ENCODE measurements at regions not wholly inside any gene's neighbourhood (a gene's known extent, or its start where the extent isn't known, plus 50 kb on each side); places are given as distances from the start of the nearest gene placed in this dataset.

DNA sequence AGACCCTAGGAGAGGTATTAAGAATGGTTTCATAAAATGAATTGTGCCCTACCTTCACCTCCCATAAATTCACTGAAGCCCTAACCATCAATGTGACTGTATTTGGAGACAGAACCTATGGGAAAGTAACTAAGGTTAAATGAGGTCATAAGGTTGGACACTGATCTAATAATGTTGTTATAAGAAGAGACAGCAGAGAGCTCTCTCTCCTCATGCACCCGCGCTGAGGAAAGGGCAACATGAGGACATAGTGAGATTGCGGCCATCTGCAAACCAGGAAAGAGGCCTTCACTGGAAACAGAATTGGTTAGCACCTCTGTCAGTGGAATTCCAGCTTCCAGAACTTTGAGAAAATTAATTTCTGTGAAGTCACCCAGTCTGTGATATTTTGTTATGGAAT is 1396.1 kb upstream of the MIR17HG start:
- TF ChIP-seq, protein P1, sequence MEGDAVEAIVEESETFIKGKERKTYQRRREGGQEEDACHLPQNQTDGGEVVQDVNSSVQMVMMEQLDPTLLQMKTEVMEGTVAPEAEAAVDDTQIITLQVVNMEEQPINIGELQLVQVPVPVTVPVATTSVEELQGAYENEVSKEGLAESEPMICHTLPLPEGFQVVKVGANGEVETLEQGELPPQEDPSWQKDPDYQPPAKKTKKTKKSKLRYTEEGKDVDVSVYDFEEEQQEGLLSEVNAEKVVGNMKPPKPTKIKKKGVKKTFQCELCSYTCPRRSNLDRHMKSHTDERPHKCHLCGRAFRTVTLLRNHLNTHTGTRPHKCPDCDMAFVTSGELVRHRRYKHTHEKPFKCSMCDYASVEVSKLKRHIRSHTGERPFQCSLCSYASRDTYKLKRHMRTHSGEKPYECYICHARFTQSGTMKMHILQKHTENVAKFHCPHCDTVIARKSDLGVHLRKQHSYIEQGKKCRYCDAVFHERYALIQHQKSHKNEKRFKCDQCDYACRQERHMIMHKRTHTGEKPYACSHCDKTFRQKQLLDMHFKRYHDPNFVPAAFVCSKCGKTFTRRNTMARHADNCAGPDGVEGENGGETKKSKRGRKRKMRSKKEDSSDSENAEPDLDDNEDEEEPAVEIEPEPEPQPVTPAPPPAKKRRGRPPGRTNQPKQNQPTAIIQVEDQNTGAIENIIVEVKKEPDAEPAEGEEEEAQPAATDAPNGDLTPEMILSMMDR (IDR thresholded peaks at IDR 0.05) = no peak
- no peaks in the 10 kb centered on the region for H3K4me1 ChIP-seq
- no peaks in the 10 kb centered on the region for H3K27me3 ChIP-seq
- no peak overlapping the region for H3K4me3 ChIP-seq
- no peaks in the 10 kb centered on the region for H3K9me3 ChIP-seq
- no peaks in the 10 kb centered on the region for H3K36me3 ChIP-seq
- no peak for DNase-seq (ENCODE audit: low spot score in 2 of 2)
- intact Hi-C loops (cut with DNase I) = no loop called here
- H3K27ac ChIP-seq = no peak overlapping the region

DNA sequence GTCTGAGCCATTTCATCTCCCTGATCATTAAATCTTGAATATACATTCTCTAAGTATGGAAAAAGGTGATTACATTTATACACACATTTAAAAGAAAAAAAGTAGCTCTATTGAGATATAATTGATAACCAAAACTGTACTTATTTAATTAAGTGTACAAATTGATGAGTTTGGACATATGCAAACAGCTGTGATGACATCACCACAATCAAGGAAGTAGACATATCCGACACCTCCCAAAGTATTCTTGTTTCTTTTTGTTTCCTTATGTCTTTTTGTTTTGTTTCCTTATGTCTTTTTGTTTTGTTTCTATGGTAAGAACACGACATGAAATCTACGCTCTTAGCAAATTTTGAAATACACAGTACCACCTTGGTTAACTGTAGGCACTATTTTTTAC is 1393.9 kb upstream of the MIR17HG start:
- no peaks in the 10 kb centered on the region for H3K27me3 ChIP-seq
- TF ChIP-seq, protein P1 (IDR thresholded peaks at IDR 0.05) = no peak
- H3K9me3 ChIP-seq = no peaks in the 10 kb centered on the region
- no peaks in the 10 kb centered on the region for H3K4me1 ChIP-seq
- no peaks in the 10 kb centered on the region for H3K36me3 ChIP-seq
- DNase-seq (ENCODE audit: low spot score in 2 of 2) = no peak
- H3K27ac ChIP-seq = no peak overlapping the region
- intact Hi-C loops (cut with DNase I) = no loop called here
- no peak overlapping the region for H3K4me3 ChIP-seq

DNA sequence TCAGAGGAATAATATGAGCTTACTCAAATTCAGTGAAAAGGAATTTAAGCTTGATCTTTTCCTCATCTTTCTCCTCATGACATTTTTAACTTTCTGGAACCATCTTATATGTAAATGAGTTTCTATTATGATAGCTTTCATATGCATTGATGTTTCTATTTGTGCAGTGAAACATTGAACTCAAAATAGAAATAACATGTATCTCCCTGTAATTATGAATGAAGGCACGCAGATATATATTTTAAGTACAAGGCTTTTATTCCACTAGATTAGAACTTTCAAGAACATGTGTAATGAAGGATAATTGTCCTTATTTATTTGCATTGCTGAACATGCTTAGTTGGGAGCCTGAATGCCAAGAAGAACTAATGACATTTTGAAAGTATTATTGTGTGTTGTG is 1391.7 kb upstream of the MIR17HG start:
- H3K9me3 ChIP-seq = no peaks in the 10 kb centered on the region
- no peak for DNase-seq (ENCODE audit: low spot score in 2 of 2)
- no peaks in the 10 kb centered on the region for H3K36me3 ChIP-seq
- H3K27me3 ChIP-seq = no peaks in the 10 kb centered on the region
- intact Hi-C loops (cut with DNase I) = no loop called here
- TF ChIP-seq, protein P1 (IDR thresholded peaks at IDR 0.05) = no peak
- no peaks in the 10 kb centered on the region for H3K4me1 ChIP-seq
- no peak overlapping the region for H3K27ac ChIP-seq
- no peak overlapping the region for H3K4me3 ChIP-seq

DNA sequence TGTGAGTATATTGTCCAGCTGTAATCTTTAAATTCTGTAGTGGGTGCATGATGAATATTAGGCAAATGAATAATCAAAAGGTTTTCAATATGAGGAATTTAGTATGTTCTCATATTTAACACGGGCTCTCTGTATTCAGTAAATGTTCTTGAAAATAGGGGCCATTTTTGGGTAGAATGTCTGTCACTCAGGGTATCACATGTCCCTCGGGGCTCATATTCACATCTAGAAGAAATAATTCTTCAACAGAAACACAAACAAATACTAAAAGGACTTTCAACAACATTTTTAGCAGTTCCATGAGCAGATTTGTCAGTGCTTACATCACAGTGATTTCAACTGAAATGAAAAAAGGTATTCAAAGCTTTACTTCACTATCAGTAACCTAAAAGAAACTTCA is 1388.4 kb upstream of the MIR17HG start:
- no peaks in the 10 kb centered on the region for H3K27me3 ChIP-seq
- no peaks in the 10 kb centered on the region for H3K4me1 ChIP-seq
- H3K36me3 ChIP-seq = no peaks in the 10 kb centered on the region
- intact Hi-C loops (cut with DNase I) = no loop called here
- TF ChIP-seq, protein P1 (IDR thresholded peaks at IDR 0.05) = no peak
- no peaks in the 10 kb centered on the region for H3K9me3 ChIP-seq
- H3K27ac ChIP-seq = no peak overlapping the region
- no peak for DNase-seq (ENCODE audit: low spot score in 2 of 2)
- no peak overlapping the region for H3K4me3 ChIP-seq

DNA sequence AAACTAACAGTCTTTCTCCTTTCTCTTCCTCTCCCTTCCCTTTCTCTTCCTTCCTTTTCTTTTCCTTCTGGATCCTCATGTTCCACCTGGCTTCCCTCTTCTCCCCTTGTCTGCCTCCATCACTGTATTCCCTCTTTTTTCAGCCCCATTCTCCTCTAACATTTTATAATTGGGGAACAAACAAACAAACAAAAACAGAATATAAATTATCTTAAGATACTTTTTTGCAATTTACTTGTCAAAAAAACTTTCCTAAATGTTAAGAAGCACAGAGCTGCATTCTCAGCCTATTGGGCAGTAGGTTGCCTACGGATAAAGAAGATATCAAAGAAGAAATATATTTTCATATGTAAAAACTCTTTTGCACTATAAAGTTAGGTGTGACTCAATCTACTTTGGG is 1382.2 kb upstream of the MIR17HG start:
- Histone ChIP-seq H3K4me3 (no peak overlapping the region), H3K4me1 (no peaks in the 10 kb centered on the region), H3K27me3 (no peaks in the 10 kb centered on the region), H3K9me3 (no peaks in the 10 kb centered on the region), H3K27ac (no peak overlapping the region), H3K36me3 (no peaks in the 10 kb centered on the region)
- DNase-seq (ENCODE audit: low spot score in 2 of 2) = no peak
- intact Hi-C loops (cut with DNase I) = no loop called here
- TF ChIP-seq, protein P1 (IDR thresholded peaks at IDR 0.05) = no peak

DNA sequence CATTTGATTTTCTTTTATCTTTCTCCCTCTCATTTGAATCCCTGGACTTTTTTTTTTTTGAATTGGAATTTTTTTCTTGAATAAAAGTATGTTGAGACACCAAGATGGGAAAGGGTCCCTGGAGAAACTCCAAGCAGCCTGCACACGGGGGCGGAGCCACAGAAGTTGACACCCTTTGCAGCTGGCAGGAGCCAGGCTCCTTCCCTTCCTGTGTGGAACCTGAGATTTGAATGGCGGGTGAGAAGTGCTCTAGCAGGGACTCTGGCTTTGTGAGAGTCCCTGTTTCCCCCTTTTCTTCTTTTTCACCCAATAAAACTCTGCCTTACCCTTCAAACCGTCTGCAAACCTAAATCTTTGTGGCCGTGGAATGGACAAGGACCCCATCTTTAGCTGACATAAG is 1381.0 kb upstream of the MIR17HG start:
- intact Hi-C loops (cut with DNase I) = no loop called here
- no peaks in the 10 kb centered on the region for H3K36me3 ChIP-seq

More for the DNA sequence above, 1381.0 kb upstream of the MIR17HG start:
- no peak for DNase-seq (ENCODE audit: low spot score in 2 of 2)
- Histone ChIP-seq H3K4me3 (no peak overlapping the region), H3K9me3 (no peaks in the 10 kb centered on the region), H3K4me1 (no peaks in the 10 kb centered on the region), H3K27me3 (no peaks in the 10 kb centered on the region), H3K27ac (no peak overlapping the region)
- TF ChIP-seq, protein P1 (IDR thresholded peaks at IDR 0.05) = no peak
